HCT116 (cell line): ENCODE measurements at regions not wholly inside any gene's neighbourhood (a gene's known extent, or its start where the extent isn't known, plus 50 kb on each side); places are given as distances from the start of the nearest gene placed in this dataset.

Source experiments
- ATAC-seq: fragments of 200-7000 bp; cut with Tn5 transposase; 2 replicates; pipeline ENCODE4 v1.9.1; 2020; ENCODE audit warnings: mild to moderate bottlenecking, moderate library complexity
- BruUV-seq: library from RNA; stranded (reverse); fragments of 400-500 nt; replicated peaks from 2 replicates; lab custom pipeline; 2021; lab: Mats Ljungman, UMichigan
- CTCF ChIA-PET: fragments of 300-600 bp; sonication (Branson Sonifier 250); formaldehyde crosslinking; loops from one replicate; lab custom pipeline; 2021; ENCODE audit warnings: antibody characterized with exemption; lab: Charles Lee
- POLR2A ChIA-PET: fragments of 300-600, 350-600 bp; sonication (Branson Sonifier 250); formaldehyde crosslinking; loops from one replicate; lab custom pipeline; 2021; ENCODE audit warnings: antibody characterized with exemption; lab: Charles Lee
- RAD21 ChIA-PET, 2 experiments: fragments of 300-600 bp; sonication (Branson Sonifier 250); formaldehyde crosslinking; loops; one replicate each; lab custom pipeline; 2023; ENCODE audit warnings: low total read pairs in 2 of 2; ENCODE audit not compliant: uncharacterized antibody in 2 of 2, unreplicated experiment in 2 of 2, low non-redundant PET in 1 of 2; lab: Charles Lee
- DNase-seq: peaks from one replicate; pipeline ENCODE4 v3.0.0-alpha.2; 2010; ENCODE audit warnings: low read depth, low spot score
- H2AFZ ChIP-seq: fragments of 200-600 bp; shearing (Covaris generic), sonication (generic); 2 replicates; pipeline ENCODE4 v1.6.1; 2017; ENCODE audit warnings: low read depth, mixed run types, mixed read lengths, antibody characterized with exemption, low read length; ENCODE audit not compliant: poor library complexity, severe bottlenecking
- H3K27ac ChIP-seq: 2 replicates; pipeline ENCODE4 v1.5.1; 2012; ENCODE audit warnings: low read depth, low read length
- H3K27me3 ChIP-seq: fragments of 200-600 bp; sonication (generic); 2 replicates; pipeline ENCODE4 v1.6.1; 2016; ENCODE audit warnings: mixed run types, low read length, mixed read lengths; ENCODE audit not compliant: insufficient read depth
- H3K36me3 ChIP-seq, 2 experiments: fragments of 200-500 bp in 1 of 2; fragments of 200-600 bp in 1 of 2; sonication (Bioruptor generic) in 1 of 2; sonication (generic) in 1 of 2; 2 replicates each; pipeline versions ENCODE4 v1.5.1 to v1.6.1; 2014 to 2016; ENCODE audit warnings: low read length in 2 of 2, inconsistent platforms in 1 of 2, mixed read lengths in 1 of 2, mixed run types in 1 of 2; ENCODE audit not compliant: insufficient read depth in 2 of 2, control insufficient read depth in 1 of 2
- H3K4me1 ChIP-seq, 2 experiments: fragments of 200-600 bp in 1 of 2; sonication (generic) in 1 of 2; 2 replicates each; pipeline versions ENCODE4 v1.5.1 to v1.6.1; 2012 to 2017; ENCODE audit warnings: low read length in 2 of 2, inconsistent platforms in 1 of 2, mild to moderate bottlenecking in 1 of 2, mixed read lengths in 1 of 2, mixed run types in 1 of 2, moderate library complexity in 1 of 2; ENCODE audit not compliant: insufficient read depth in 2 of 2, control insufficient read depth in 1 of 2
- H3K4me2 ChIP-seq: fragments of 200-600 bp; sonication (generic); 2 replicates; pipeline ENCODE4 v1.6.1; 2017; ENCODE audit warnings: mixed run types, low read length, mixed read lengths
- H3K4me3 ChIP-seq, 2 experiments: fragments of 200-600 bp in 1 of 2; sonication (generic) in 1 of 2; replicated peaks in 1 of 2; 2 replicates each; pipeline ENCODE4 v1.5.1; 2011 to 2016; ENCODE audit warnings: low read length in 2 of 2, control low read depth in 1 of 2, low read depth in 1 of 2, mild to moderate bottlenecking in 1 of 2, mixed read lengths in 1 of 2, mixed run types in 1 of 2
- H3K79me2 ChIP-seq: fragments of 200-600 bp; sonication (generic); 2 replicates; pipeline ENCODE4 v1.6.1; 2017; ENCODE audit warnings: mild to moderate bottlenecking, mixed run types, low read length, moderate library complexity, mixed read lengths; ENCODE audit not compliant: insufficient read depth
- H3K9ac ChIP-seq: fragments of 200-600 bp; sonication (generic); 2 replicates; pipeline ENCODE4 v1.6.1; 2016; ENCODE audit warnings: low read length, mixed read lengths
- H3K9me2 ChIP-seq: fragments of 200-600 bp; sonication (generic), shearing (Covaris generic); 2 replicates; pipeline ENCODE4 v1.6.1; 2017; ENCODE audit warnings: mixed run types, mild to moderate bottlenecking, moderate library complexity; ENCODE audit not compliant: insufficient read depth
- H3K9me3 ChIP-seq, 2 experiments: fragments of 200-500 bp in 1 of 2; fragments of 200-600 bp in 1 of 2; sonication (Bioruptor generic) in 1 of 2; sonication (generic) in 1 of 2; 2 replicates each; pipeline ENCODE4 v1.6.1; 2014 to 2017; ENCODE audit warnings: low read length in 2 of 2, mixed read lengths in 2 of 2, inconsistent platforms in 1 of 2, low read depth in 1 of 2, mild to moderate bottlenecking in 1 of 2, mixed run types in 1 of 2, moderate library complexity in 1 of 2; ENCODE audit not compliant: control insufficient read depth in 1 of 2, insufficient read depth in 1 of 2
- H4K20me1 ChIP-seq: fragments of 200-600 bp; sonication (generic), shearing (Covaris generic); 2 replicates; pipeline ENCODE4 v1.6.1; 2017; ENCODE audit warnings: mixed run types, mild to moderate bottlenecking, moderate library complexity; ENCODE audit not compliant: insufficient read depth
- CBX3 ChIP-seq: IDR thresholded peaks from 2 replicates; pipeline ENCODE4 v1.6.1; 2012; ENCODE audit warnings: low read depth
- CEBPB ChIP-seq: IDR thresholded peaks from 2 replicates; pipeline ENCODE4 v1.6.1; 2012; ENCODE audit warnings: low read depth
- EGR1 ChIP-seq: IDR thresholded peaks from 2 replicates; pipeline ENCODE4 v1.6.1; 2012; ENCODE audit warnings: low read depth
- ELF1 ChIP-seq: IDR thresholded peaks from 2 replicates; pipeline ENCODE4 v1.6.1; 2012; ENCODE audit warnings: low read depth, borderline replicate concordance
- EZH2phosphoT487 ChIP-seq: fragments of 200-600 bp; IDR thresholded peaks from 2 replicates; pipeline ENCODE4 v1.6.1; 2018; ENCODE audit warnings: antibody characterized with exemption, borderline replicate concordance
- FOSL1 ChIP-seq: IDR thresholded peaks from 2 replicates; pipeline ENCODE4 v1.6.1; 2012; ENCODE audit warnings: low read depth
- JUND ChIP-seq: IDR thresholded peaks from 2 replicates; pipeline ENCODE4 v1.6.1; 2012
- MAX ChIP-seq: IDR thresholded peaks from 2 replicates; pipeline ENCODE4 v1.6.1; 2012
- POLR2A ChIP-seq: IDR thresholded peaks from 2 replicates; pipeline ENCODE4 v1.7.0; 2011; ENCODE audit warnings: borderline replicate concordance; ENCODE audit not compliant: insufficient read depth, insufficient read length; ENCODE audit errors: extremely low read depth
- RAD21 ChIP-seq: IDR thresholded peaks from 2 replicates; pipeline ENCODE4 v1.6.1; 2012; ENCODE audit warnings: low read depth, mild to moderate bottlenecking
- SP1 ChIP-seq: IDR thresholded peaks from 2 replicates; pipeline ENCODE4 v1.6.1; 2012; ENCODE audit warnings: low read depth
- SRF ChIP-seq: IDR thresholded peaks from 2 replicates; pipeline ENCODE4 v1.6.1; 2012; ENCODE audit warnings: low read depth
- YY1 ChIP-seq: IDR thresholded peaks from 2 replicates; pipeline ENCODE4 v1.6.1; 2011; ENCODE audit warnings: low read length, low read depth, moderate library complexity, mild to moderate bottlenecking; ENCODE audit not compliant: insufficient replicate concordance; ENCODE audit errors: extremely low read depth
- ZFX ChIP-seq: fragments of 450-650 bp; IDR thresholded peaks from 2 replicates; pipeline ENCODE4 v1.6.1; 2017
- ZNF274 ChIP-seq: fragments of 200-500 bp; sonication (Bioruptor generic); IDR thresholded peaks from 2 replicates; pipeline ENCODE4 v1.6.1; 2014; ENCODE audit warnings: mild to moderate bottlenecking, low read depth, low read length, inconsistent platforms
- intact Hi-C: fragments of 100-400 bp; cut with micrococcal nuclease; formaldehyde crosslinking; loops from 2 replicates; pipeline ENCODE4 v1.10.0; 2022
- TF ChIP-seq, protein P1 (sequence below): IDR thresholded peaks from 2 replicates; pipeline ENCODE4 v1.6.1; 2012

DNA sequence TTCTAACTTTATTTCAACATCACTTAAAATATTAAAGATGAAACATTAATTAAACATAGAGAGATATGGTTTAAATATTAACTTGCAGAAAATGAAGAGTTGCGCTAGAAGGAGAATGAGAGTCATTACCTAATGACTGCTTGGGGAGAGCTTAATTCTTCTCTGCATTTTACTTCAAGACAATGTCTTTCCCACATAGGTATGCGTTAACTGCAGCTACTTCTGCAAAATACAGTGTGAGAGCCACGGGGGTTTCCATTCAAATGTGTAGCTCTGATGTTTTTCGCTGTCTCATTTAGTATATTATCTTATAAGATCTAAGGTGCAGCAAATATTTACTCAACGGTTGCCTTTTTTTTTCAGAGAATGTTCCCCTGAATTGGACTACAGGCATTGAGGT lies 126.7 kb downstream of the TMX3 start:
- Histone ChIP-seq H3K4me3 (no peak overlapping the region), H3K27me3 (no peaks in the 10 kb centered on the region), H3K9ac (no peak overlapping the region), H3K4me2 (no peak overlapping the region), H3K36me3 (no peaks in the 10 kb centered on the region), H3K9me3 (no peaks in the 10 kb centered on the region; a peak in 1 of 4 replicates), H3K79me2 (no peaks in the 10 kb centered on the region), H4K20me1 (no peaks in the 10 kb centered on the region), H3K4me1 (no peaks in the 10 kb centered on the region), H3K27ac (no peak overlapping the region), H2AFZ (no peak overlapping the region), H3K9me2 (no peaks in the 10 kb centered on the region)
- ChIA-PET POLR2A (no interaction called here), CTCF (no interaction called here), RAD21 (no interaction called here)
- DNase-seq (no peak), ATAC-seq (no peak)
- BruUV-seq = no TSS peak
- intact Hi-C loops = no loop called here
- TF ChIP-seq JUND (no peak), CEBPB (no peak)

- Histone ChIP-seq H3K27ac (no peak overlapping the region), H3K4me3 (no peak overlapping the region), H3K27me3 (no peaks in the 10 kb centered on the region), H4K20me1 (no peaks in the 10 kb centered on the region), H3K36me3 (no peaks in the 10 kb centered on the region), H3K4me2 (no peak overlapping the region)
- no peak for ATAC-seq
- RAD21 ChIA-PET = no interaction called here
- CTCF ChIA-PET = no interaction called here
- intact Hi-C loops = no loop called here
- TF ChIP-seq MAX (no peak), RAD21 (no peak)
- TF ChIP-seq, all 23 proteins: peak for 0
- Histone ChIP-seq H3K9me2 (no peaks in the 10 kb centered on the region), H3K9me3 (no peaks in the 10 kb centered on the region; a peak in 1 of 4 replicates), H3K79me2 (no peaks in the 10 kb centered on the region), H2AFZ (no peak overlapping the region), H3K4me1 (no peaks in the 10 kb centered on the region), H3K9ac (no peak overlapping the region)
- DNase-seq = no peak
- BruUV-seq = no TSS peak
- POLR2A ChIA-PET = no interaction called here
Observed at GRCh38 chr18:68583685-68584084, 131.2 kb downstream of the TMX3 start.

DNA sequence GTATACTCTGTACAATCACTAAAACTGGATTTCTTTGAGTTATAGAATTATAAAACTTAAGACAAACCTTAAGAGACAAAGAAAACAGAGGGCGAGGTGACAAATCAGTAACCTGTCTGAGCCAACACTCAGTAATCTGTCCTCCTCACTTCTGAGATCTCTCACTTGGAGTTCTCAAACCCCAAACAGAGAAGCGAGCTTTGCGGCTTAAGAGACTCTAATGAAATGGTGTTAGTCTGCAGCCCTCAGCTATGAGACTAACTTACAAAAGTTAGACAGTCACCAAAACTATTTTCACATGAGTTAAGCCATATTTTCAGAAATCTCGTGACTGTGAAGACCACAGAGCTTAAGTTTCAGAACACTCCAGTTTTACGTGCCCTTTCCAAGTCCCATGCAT lies 140.6 kb downstream of the TMX3 start:
- H3K79me2 ChIP-seq = no peaks in the 10 kb centered on the region
- CTCF ChIA-PET = no interaction called here

More for the DNA sequence above, 140.6 kb downstream of the TMX3 start:
- H3K27me3 ChIP-seq = no peaks in the 10 kb centered on the region
- no peak overlapping the region for H3K9ac ChIP-seq
- no peak overlapping the region for H3K4me3 ChIP-seq
- no peaks in the 10 kb centered on the region for H3K4me1 ChIP-seq
- TF ChIP-seq EGR1 (no peak), EZH2phosphoT487 (no peak), SP1 (no peak), SRF (no peak), POLR2A (no peak), JUND (no peak), ZFX (no peak), ZNF274 (no peak), RAD21 (no peak), YY1 (no peak), FOSL1 (no peak), ELF1 (no peak), CBX3 (no peak)
- TF ChIP-seq, protein P1, sequence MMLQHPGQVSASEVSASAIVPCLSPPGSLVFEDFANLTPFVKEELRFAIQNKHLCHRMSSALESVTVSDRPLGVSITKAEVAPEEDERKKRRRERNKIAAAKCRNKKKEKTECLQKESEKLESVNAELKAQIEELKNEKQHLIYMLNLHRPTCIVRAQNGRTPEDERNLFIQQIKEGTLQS = no peak
- no peak overlapping the region for H3K4me2 ChIP-seq
- BruUV-seq = no TSS peak
- ChIA-PET POLR2A (no interaction called here), RAD21 (no interaction called here)
- no peak overlapping the region for H3K27ac ChIP-seq
- no peaks in the 10 kb centered on the region for H3K9me2 ChIP-seq
- no peaks in the 10 kb centered on the region for H4K20me1 ChIP-seq
- no peaks in the 10 kb centered on the region for H3K9me3 ChIP-seq
- H3K36me3 ChIP-seq = no peaks in the 10 kb centered on the region
- ATAC-seq (no peak), DNase-seq (no peak)
- intact Hi-C loops = no loop called here
- no peak overlapping the region for H2AFZ ChIP-seq
